ENCODE measurements at regions not wholly inside any gene's neighbourhood (a gene's known extent, or its start where the extent isn't known, plus 50 kb on each side); places are given as distances from the start of the nearest gene placed in this dataset.

- Mint-ChIP-seq H3K9me3 (ENCODE audit: unreplicated experiment) (no peaks in the 10 kb centered on the region), H3K4me3 (ENCODE audit: unreplicated experiment) (no peak overlapping the region), H3K4me1 (ENCODE audit: low read depth, unreplicated experiment) (no peaks in the 10 kb centered on the region), H3K27me3 (ENCODE audit: low read depth, unreplicated experiment) (no peaks in the 10 kb centered on the region), H3K36me3 (ENCODE audit: low read depth, unreplicated experiment) (no peaks in the 10 kb centered on the region), H3K27ac (ENCODE audit: unreplicated experiment) (no peak overlapping the region)
- FAIRE-seq (no peak), DNase-seq (ENCODE audit: low read depth) (no peak)
- Histone ChIP-seq H3K4me1 (ENCODE audit: insufficient read depth, low read length) (no peaks in the 10 kb centered on the region), H3K9ac (ENCODE audit: low read length) (no peak overlapping the region), H3K9me3 (ENCODE audit: insufficient read depth, low read depth, low read length) (no peaks in the 10 kb centered on the region), H3K4me3 (ENCODE audit: insufficient read depth, low read depth, low read length) (no peak overlapping the region), H3K36me3 (ENCODE audit: insufficient read depth, low read length) (no peaks in the 10 kb centered on the region), H3K79me2 (ENCODE audit: insufficient read depth, low read length) (no peaks in the 10 kb centered on the region), H3K27ac (ENCODE audit: low read depth, low read length) (no peak overlapping the region), H2AFZ (ENCODE audit: low read depth, low read length) (no peak overlapping the region), H4K20me1 (ENCODE audit: insufficient read depth, low read length) (no peaks in the 10 kb centered on the region), H3K4me2 (ENCODE audit: low read length) (no peak overlapping the region), H3K27me3 (ENCODE audit: insufficient read depth, low read length) (no peaks in the 10 kb centered on the region)
- TF ChIP-seq EZH2 (IDR thresholded peaks at IDR 0.05; ENCODE audit: insufficient read depth, low read length) (no peak), CTCF (IDR thresholded peaks at IDR 0.05; ENCODE audit: insufficient read depth, low read depth, low read length) (no peak)
These were observed 710.3 kb downstream of the PRELID2 start for GRCh38 chr5:145124806-145125205.

DNA sequence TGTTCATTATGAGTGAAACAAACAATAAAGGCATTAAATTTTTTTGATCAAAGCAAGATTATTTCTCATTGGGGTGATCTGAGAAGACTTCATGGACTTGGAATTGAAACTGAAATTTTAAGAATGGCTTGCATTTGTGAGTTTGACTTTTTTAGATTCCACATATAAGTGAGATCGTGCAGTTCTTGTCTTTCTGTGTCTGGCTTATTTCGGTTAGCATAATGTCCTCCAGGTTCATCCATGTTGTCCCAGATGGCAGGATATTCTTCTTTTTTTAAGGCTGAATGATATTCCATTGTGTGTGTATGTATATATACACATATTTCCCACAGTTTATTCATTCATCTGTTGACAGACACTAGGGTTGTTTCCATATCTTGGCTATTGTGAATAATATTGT, 716.5 kb downstream of the PRELID2 start:
- no peak overlapping the region for H3K9ac ChIP-seq (ENCODE audit: low read length)
- no peaks in the 10 kb centered on the region for H3K4me1 ChIP-seq (ENCODE audit: insufficient read depth, low read length)
- H4K20me1 ChIP-seq (ENCODE audit: insufficient read depth, low read length), result no peaks in the 10 kb centered on the region
- no peaks in the 10 kb centered on the region for H3K79me2 ChIP-seq (ENCODE audit: insufficient read depth, low read length)
- no peak overlapping the region for H3K27ac Mint-ChIP-seq (ENCODE audit: unreplicated experiment)
- H3K4me3 ChIP-seq (ENCODE audit: insufficient read depth, low read depth, low read length), result no peak overlapping the region
- H2AFZ ChIP-seq (ENCODE audit: low read depth, low read length), result no peak overlapping the region
- no peak for FAIRE-seq
- H3K27ac ChIP-seq (ENCODE audit: low read depth, low read length), result no peak overlapping the region
- H3K36me3 ChIP-seq (ENCODE audit: insufficient read depth, low read length), result no peaks in the 10 kb centered on the region
- peaks cover 3% of the 10 kb centered on the region for H3K9me3 Mint-ChIP-seq (ENCODE audit: unreplicated experiment)
- no peaks in the 10 kb centered on the region for H3K36me3 Mint-ChIP-seq (ENCODE audit: low read depth, unreplicated experiment)
- DNase-seq (ENCODE audit: low read depth), result no peak
- H3K9me3 ChIP-seq (ENCODE audit: insufficient read depth, low read depth, low read length), result no peaks in the 10 kb centered on the region
- H3K27me3 ChIP-seq (ENCODE audit: insufficient read depth, low read length), result no peaks in the 10 kb centered on the region
- TF ChIP-seq EZH2 (IDR thresholded peaks at IDR 0.05; ENCODE audit: insufficient read depth, low read length) (no peak), CTCF (IDR thresholded peaks at IDR 0.05; ENCODE audit: insufficient read depth, low read depth, low read length) (no peak)
- H3K4me1 Mint-ChIP-seq (ENCODE audit: low read depth, unreplicated experiment), result no peaks in the 10 kb centered on the region
- no peaks in the 10 kb centered on the region for H3K27me3 Mint-ChIP-seq (ENCODE audit: low read depth, unreplicated experiment)
- H3K4me3 Mint-ChIP-seq (ENCODE audit: unreplicated experiment), result no peak overlapping the region
- H3K4me2 ChIP-seq (ENCODE audit: low read length), result no peak overlapping the region

GRCh38 chr5:145118127-145118526, 717.0 kb downstream of the PRELID2 start:
- TF ChIP-seq CTCF (IDR thresholded peaks at IDR 0.05; ENCODE audit: insufficient read depth, low read depth, low read length), result no peak
- no peak for TF ChIP-seq EZH2 (IDR thresholded peaks at IDR 0.05; ENCODE audit: insufficient read depth, low read length)
- Histone ChIP-seq H3K79me2 (ENCODE audit: insufficient read depth, low read length) (no peaks in the 10 kb centered on the region), H3K4me1 (ENCODE audit: insufficient read depth, low read length) (no peaks in the 10 kb centered on the region), H3K4me2 (ENCODE audit: low read length) (no peak overlapping the region), H3K27ac (ENCODE audit: low read depth, low read length) (no peak overlapping the region), H2AFZ (ENCODE audit: low read depth, low read length) (no peak overlapping the region), H3K36me3 (ENCODE audit: insufficient read depth, low read length) (no peaks in the 10 kb centered on the region), H3K4me3 (ENCODE audit: insufficient read depth, low read depth, low read length) (no peak overlapping the region), H3K27me3 (ENCODE audit: insufficient read depth, low read length) (no peaks in the 10 kb centered on the region), H4K20me1 (ENCODE audit: insufficient read depth, low read length) (no peaks in the 10 kb centered on the region), H3K9ac (ENCODE audit: low read length) (no peak overlapping the region), H3K9me3 (ENCODE audit: insufficient read depth, low read depth, low read length) (no peaks in the 10 kb centered on the region)
- no peak overlapping the region for H3K27ac Mint-ChIP-seq (ENCODE audit: unreplicated experiment)
- no peaks in the 10 kb centered on the region for H3K4me1 Mint-ChIP-seq (ENCODE audit: low read depth, unreplicated experiment)
- no peak for DNase-seq (ENCODE audit: low read depth)
- no peak overlapping the region for H3K4me3 Mint-ChIP-seq (ENCODE audit: unreplicated experiment)
- H3K27me3 Mint-ChIP-seq (ENCODE audit: low read depth, unreplicated experiment), result no peaks in the 10 kb centered on the region
- peaks cover 3% of the 10 kb centered on the region for H3K9me3 Mint-ChIP-seq (ENCODE audit: unreplicated experiment)
- H3K36me3 Mint-ChIP-seq (ENCODE audit: low read depth, unreplicated experiment), result no peaks in the 10 kb centered on the region
- FAIRE-seq, result no peak

Data from astrocyte (in vitro differentiated cells and primary cell).